Subcutaneous abdominal adipose tissue (tissue), 5 donors: ENCODE measurements at regions not wholly inside any gene's neighbourhood (a gene's known extent, or its start where the extent isn't known, plus 50 kb on each side); places are given as distances from the start of the nearest gene placed in this dataset.
"Not testable (repeated sequence)": the region's sequence is repeated elsewhere in the genome, so short reads cannot be mapped to it uniquely, and the experiment has no call there.

Experiments used
- H3K27ac ChIP-seq: one replicate; pipeline ENCODE4 v1.7.0; 2013; ENCODE audit warnings: low read depth, mild to moderate bottlenecking, inconsistent platforms, low read length, moderate library complexity
- H3K27me3 ChIP-seq, 5 donors: one replicate each; pipeline ENCODE4 v1.7.0; 2013; ENCODE audit warnings: low read length in 5 of 5, inconsistent platforms in 1 of 5; ENCODE audit not compliant: control insufficient read depth in 5 of 5, insufficient read depth in 4 of 5
- H3K36me3 ChIP-seq, 5 donors: one replicate each; pipeline ENCODE4 v1.7.0; 2013; ENCODE audit warnings: low read length in 5 of 5; ENCODE audit not compliant: control insufficient read depth in 5 of 5, insufficient read depth in 5 of 5
- H3K4me1 ChIP-seq, 5 donors: one replicate each; pipeline ENCODE4 v1.7.0; 2013; ENCODE audit warnings: low read length in 5 of 5, mild to moderate bottlenecking in 3 of 5, moderate library complexity in 1 of 5; ENCODE audit not compliant: control insufficient read depth in 5 of 5, insufficient read depth in 5 of 5
- H3K4me3 ChIP-seq, 5 donors: one replicate each; pipeline ENCODE4 v1.7.0; 2013; ENCODE audit warnings: low read length in 5 of 5, low read depth in 1 of 5
- H3K9ac ChIP-seq, 5 donors: one replicate each; pipeline ENCODE4 v1.7.0; 2013; ENCODE audit warnings: low read length in 5 of 5, mild to moderate bottlenecking in 4 of 5, moderate library complexity in 3 of 5
- H3K9me3 ChIP-seq, 5 donors: one replicate each; pipeline ENCODE4 v1.7.0; 2013; ENCODE audit warnings: low read length in 5 of 5; ENCODE audit not compliant: control insufficient read depth in 5 of 5
- donor health status: healthy.
- donor health status: healthy.
- donor health status: healthy.
- donor health status: healthy.
- donor health status: healthy.

GRCh38 chr17:52604105-52604504, 445.6 kb upstream of the CA10 start:
- Histone ChIP-seq H3K27me3 (no peaks in the 10 kb centered on the region), H3K9ac (no peak overlapping the region), H3K36me3 (no peaks in the 10 kb centered on the region), H3K4me1 (no peaks in the 10 kb centered on the region), H3K9me3 (no peaks in the 10 kb centered on the region), H3K4me3 (no peak overlapping the region), H3K27ac (no peak overlapping the region)

- not testable (repeated sequence) for H3K4me1 ChIP-seq, H3K27me3 ChIP-seq, H3K36me3 ChIP-seq, H3K4me3 ChIP-seq, H3K27ac ChIP-seq, H3K9ac ChIP-seq, H3K9me3 ChIP-seq
These were observed 439.1 kb upstream of the CA10 start for GRCh38 chr17:52597452-52598215.

- Histone ChIP-seq H3K36me3 (no peaks in the 10 kb centered on the region), H3K27ac (no peak overlapping the region)
These were observed 436.0 kb upstream of the CA10 start for GRCh38 chr17:52594516-52594915.

GRCh38 chr17:52546990-52547389, 388.5 kb upstream of the CA10 start:
- Histone ChIP-seq H3K27me3 (no peaks in the 10 kb centered on the region), H3K27ac (no peak overlapping the region), H3K36me3 (no peaks in the 10 kb centered on the region), H3K9ac (no peak overlapping the region), H3K4me3 (no peak overlapping the region), H3K4me1 (no peaks in the 10 kb centered on the region), H3K9me3 (peaks cover 0 to 5% (median 0%) of the 10 kb centered on the region in 5 donors)

More at GRCh38 chr17:52594516-52594915, 436.0 kb upstream of the CA10 start:
- Histone ChIP-seq H3K27me3 (no peaks in the 10 kb centered on the region), H3K9me3 (peaks cover 0 to 7% (median 0%) of the 10 kb centered on the region in 5 donors), H3K4me3 (no peak overlapping the region), H3K9ac (no peak overlapping the region), H3K4me1 (no peaks in the 10 kb centered on the region)

- Histone ChIP-seq H3K4me1 (no peaks in the 10 kb centered on the region), H3K27me3 (no peaks in the 10 kb centered on the region), H3K27ac (no peak overlapping the region), H3K9me3 (peaks cover 0 to 5% (median 0%) of the 10 kb centered on the region in 5 donors), H3K4me3 (no peak overlapping the region), H3K36me3 (no peaks in the 10 kb centered on the region), H3K9ac (no peak overlapping the region)
These were observed 388.0 kb upstream of the CA10 start for GRCh38 chr17:52546493-52546892.

GRCh38 chr17:52537421-52537820, 378.9 kb upstream of the CA10 start:
- no peaks in the 10 kb centered on the region for H3K9me3 ChIP-seq
- H3K27ac ChIP-seq, result no peak overlapping the region
- peaks cover 0 to 14% (median 6%) of the 10 kb centered on the region in 5 donors for H3K4me1 ChIP-seq
- no peak overlapping the region for H3K4me3 ChIP-seq
- H3K27me3 ChIP-seq, result no peaks in the 10 kb centered on the region
- no peaks in the 10 kb centered on the region for H3K36me3 ChIP-seq
- H3K9ac ChIP-seq, result no peak overlapping the region

- H3K27ac ChIP-seq, result no peak overlapping the region
- H3K4me3 ChIP-seq, result no peak overlapping the region
- peaks cover 0 to 14% (median 6%) of the 10 kb centered on the region in 5 donors for H3K4me1 ChIP-seq
- no peaks in the 10 kb centered on the region for H3K9me3 ChIP-seq
- H3K36me3 ChIP-seq, result no peaks in the 10 kb centered on the region
- no peaks in the 10 kb centered on the region for H3K27me3 ChIP-seq
- no peak overlapping the region for H3K9ac ChIP-seq
These were observed 378.0 kb upstream of the CA10 start for GRCh38 chr17:52536489-52536888.

- no peak overlapping the region for H3K27ac ChIP-seq
- H3K36me3 ChIP-seq, result no peaks in the 10 kb centered on the region
- H3K4me3 ChIP-seq, result no peak overlapping the region
- no peaks in the 10 kb centered on the region for H3K27me3 ChIP-seq
- H3K9ac ChIP-seq, result no peak overlapping the region
- H3K9me3 ChIP-seq, result no peaks in the 10 kb centered on the region
- H3K4me1 ChIP-seq, result peaks cover 0 to 10% (median 3%) of the 10 kb centered on the region in 5 donors
These were observed 373.9 kb upstream of the CA10 start for GRCh38 chr17:52532373-52532772.

GRCh38 chr17:52524096-52524637, 365.7 kb upstream of the CA10 start:
- Histone ChIP-seq H3K9me3 (no peaks in the 10 kb centered on the region), H3K27ac (no peak overlapping the region)

GRCh38 chr17:52517176-52517575, 358.7 kb upstream of the CA10 start:
- H3K4me1 ChIP-seq, result no peaks in the 10 kb centered on the region
- H3K27ac ChIP-seq, result no peak overlapping the region
- no peaks in the 10 kb centered on the region for H3K36me3 ChIP-seq
- H3K9me3 ChIP-seq, result peaks cover 0 to under 1% (median 0%) of the 10 kb centered on the region in 5 donors
- no peak overlapping the region for H3K4me3 ChIP-seq
- no peaks in the 10 kb centered on the region for H3K27me3 ChIP-seq
- no peak overlapping the region for H3K9ac ChIP-seq

More at GRCh38 chr17:52524096-52524637, 365.7 kb upstream of the CA10 start:
- no peaks in the 10 kb centered on the region for H3K4me1 ChIP-seq
- no peaks in the 10 kb centered on the region for H3K36me3 ChIP-seq
- no peak overlapping the region for H3K9ac ChIP-seq
- no peaks in the 10 kb centered on the region for H3K27me3 ChIP-seq
- no peak overlapping the region for H3K4me3 ChIP-seq
